HG03064 (cell line): ENCODE measurements at regions not wholly inside any gene's neighbourhood (a gene's known extent, or its start where the extent isn't known, plus 50 kb on each side); places are given as distances from the start of the nearest gene placed in this dataset.
A peak's percentile ranks its signal among the peaks of the same experiment; 100 is the strongest.
"Not testable (repeated sequence)": the region's sequence is repeated elsewhere in the genome, so short reads cannot be mapped to it uniquely, and the experiment has no call there.

Experiments
- ATAC-seq: cut with Tn5 transposase; IDR thresholded peaks from one replicate; pipeline ENCODE4 v1.9.1; 2021; ENCODE audit warnings: low read depth; ENCODE audit not compliant: unreplicated experiment

GRCh38 chr5:108536321-108536720 is 154.4 kb upstream of the FBXL17 start:
- ATAC-seq, result no peak

- not testable (repeated sequence) for ATAC-seq
Measured at GRCh38 chr5:108532129-108532445, 150.2 kb upstream of the FBXL17 start.

DNA sequence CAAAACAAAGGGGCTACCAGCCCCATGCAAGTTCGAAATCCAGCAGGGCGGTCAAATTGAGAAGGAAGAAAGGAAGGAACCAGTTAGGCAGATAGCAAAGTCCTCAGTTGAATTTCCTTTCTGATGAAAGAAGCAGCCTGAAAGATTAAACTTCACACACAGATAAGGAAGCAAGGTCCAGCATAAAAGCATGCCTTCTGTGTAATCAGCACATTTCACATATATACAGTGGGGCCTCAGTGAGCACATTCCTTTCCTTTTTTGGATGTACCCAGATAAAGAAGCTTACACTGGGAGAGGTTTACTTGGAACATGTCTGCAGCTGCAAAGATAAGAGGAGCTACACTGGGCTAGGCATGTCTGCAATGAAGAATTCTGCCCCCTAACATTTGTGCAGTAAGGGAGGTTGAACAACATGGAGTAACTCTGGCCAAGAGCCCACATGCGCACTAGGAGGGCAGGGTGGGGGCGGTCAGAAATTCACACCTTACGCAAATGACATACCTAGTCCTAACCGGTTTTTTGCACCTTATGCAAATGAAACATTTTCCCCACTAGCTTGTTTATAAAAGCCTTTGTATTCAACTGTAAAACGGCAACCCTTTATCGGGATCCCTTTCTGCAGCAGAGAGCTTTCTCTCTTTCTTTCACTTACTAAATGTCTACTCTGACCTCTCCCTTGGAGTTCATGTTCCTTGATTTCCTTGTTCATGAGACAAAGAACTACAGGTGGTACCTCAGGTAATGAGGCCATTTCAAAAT is 149.7 kb upstream of the FBXL17 start:
- no peak for ATAC-seq

GRCh38 chr5:108530706-108531105 is 148.8 kb upstream of the FBXL17 start:
- ATAC-seq, result no peak

GRCh38 chr5:108529381-108529780 is 147.5 kb upstream of the FBXL17 start:
- ATAC-seq, result no peak

- ATAC-seq, result no peak
Measured at GRCh38 chr5:108528655-108529054, 146.8 kb upstream of the FBXL17 start.

- ATAC-seq, result no peak
Measured at GRCh38 chr5:108524564-108524963, 142.7 kb upstream of the FBXL17 start.

DNA sequence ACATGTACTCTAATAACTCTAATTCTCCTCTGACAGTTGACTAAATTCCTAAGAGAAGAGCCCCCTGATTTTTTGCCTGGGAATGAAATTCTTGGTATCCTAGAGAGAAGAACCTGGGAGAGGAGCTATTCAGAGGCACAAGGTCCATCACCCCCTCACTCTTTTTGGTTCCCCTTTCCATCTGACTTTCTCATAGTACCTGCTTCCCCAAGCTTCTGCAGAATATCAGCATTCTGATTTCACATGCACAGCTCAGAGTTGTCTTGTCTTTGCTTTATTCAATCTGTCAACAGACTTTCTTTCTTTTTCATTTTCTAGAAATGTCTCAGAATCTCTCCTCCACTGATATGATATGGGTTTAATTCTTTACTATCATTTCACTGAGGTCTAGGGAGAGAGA is 141.5 kb upstream of the FBXL17 start:
- no peak for ATAC-seq

GRCh38 chr5:108521841-108522506 is 140.1 kb upstream of the FBXL17 start:
- peak; percentile 59 for ATAC-seq

DNA sequence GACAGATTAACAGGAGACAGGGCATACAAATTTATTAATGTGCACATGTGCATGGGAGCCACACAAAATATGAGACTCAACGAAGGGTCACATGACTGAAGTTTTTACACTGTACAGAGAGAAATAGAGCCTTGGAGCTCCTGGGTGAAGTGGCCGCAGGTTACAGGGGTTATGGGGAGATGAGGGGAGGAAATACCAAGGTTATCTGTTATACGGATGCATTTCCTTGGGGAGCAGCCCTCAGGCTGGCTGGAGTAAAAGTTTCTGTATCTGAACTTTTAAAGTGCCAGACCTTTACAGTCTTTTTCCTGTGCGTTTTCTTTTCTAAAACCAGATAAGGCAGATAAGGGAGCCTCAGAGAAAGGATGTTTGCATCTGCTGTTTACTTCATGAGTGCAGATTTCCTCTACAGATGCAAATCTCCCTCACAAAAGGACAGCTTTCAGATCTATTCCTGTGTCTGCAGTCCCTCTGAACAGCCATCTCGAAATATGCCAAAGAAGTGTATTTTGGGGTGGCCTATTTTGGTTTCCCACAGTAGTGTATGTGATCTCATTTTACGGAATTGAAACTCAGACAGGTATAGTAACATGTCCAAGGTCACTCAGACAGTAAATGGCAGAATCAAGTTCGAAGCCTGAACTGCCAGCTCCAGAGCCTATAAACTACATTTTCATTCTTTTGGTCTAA is 139.3 kb upstream of the FBXL17 start:
- peak; percentile 95 for ATAC-seq

- ATAC-seq, result no peak
Measured at GRCh38 chr5:108516785-108517184, 134.9 kb upstream of the FBXL17 start.

- no peak for ATAC-seq
Measured at GRCh38 chr5:108515517-108516105, 133.7 kb upstream of the FBXL17 start.

DNA sequence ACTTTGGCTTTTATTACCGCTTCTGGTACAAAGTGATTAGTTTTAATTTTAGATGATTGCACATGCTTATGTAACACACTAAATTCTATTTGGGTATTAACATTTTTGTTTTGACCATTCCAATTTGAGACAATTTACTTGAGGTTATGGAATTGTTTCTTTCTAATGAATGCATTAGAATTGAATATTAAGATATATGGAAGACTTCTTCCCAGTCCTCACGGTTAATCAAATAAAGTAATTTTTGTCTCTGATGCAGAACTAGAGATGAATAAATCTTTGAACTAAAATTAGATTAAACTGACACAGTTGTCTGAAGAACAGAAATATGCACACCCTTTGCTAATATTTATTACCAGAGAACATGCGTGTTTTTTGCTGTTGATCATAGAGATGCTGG is 127.1 kb upstream of the FBXL17 start:
- no peak for ATAC-seq

- no peak for ATAC-seq
Measured at GRCh38 chr5:108507631-108508030, 125.7 kb upstream of the FBXL17 start.

GRCh38 chr5:108505608-108506007 is 123.7 kb upstream of the FBXL17 start:
- no peak for ATAC-seq

- no peak for ATAC-seq
Measured at GRCh38 chr5:108504974-108505373, 123.1 kb upstream of the FBXL17 start.

GRCh38 chr5:108503986-108504385 is 122.1 kb upstream of the FBXL17 start:
- ATAC-seq, result no peak

DNA sequence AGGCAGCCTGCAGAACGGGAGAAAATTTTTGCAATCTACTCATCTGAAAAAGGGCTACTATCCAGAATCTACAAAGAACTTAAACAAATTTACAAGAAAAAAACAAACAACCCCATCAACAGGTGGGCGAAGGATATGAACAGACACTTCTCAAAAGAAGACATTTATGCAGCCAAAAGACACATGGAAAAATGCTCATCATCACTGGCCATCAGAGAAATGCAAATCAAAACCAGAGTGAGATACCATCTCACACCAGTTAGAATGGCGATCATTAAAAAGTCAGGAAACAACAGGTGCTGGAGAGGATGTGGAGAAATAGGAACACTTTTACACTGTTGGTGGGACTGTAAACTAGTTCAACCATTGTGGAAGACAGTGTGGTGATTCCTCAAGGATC is 113.7 kb upstream of the FBXL17 start:
- ATAC-seq, result not testable (repeated sequence)

- no peak for ATAC-seq
Measured at GRCh38 chr5:108487951-108488350, 106.1 kb upstream of the FBXL17 start.

DNA sequence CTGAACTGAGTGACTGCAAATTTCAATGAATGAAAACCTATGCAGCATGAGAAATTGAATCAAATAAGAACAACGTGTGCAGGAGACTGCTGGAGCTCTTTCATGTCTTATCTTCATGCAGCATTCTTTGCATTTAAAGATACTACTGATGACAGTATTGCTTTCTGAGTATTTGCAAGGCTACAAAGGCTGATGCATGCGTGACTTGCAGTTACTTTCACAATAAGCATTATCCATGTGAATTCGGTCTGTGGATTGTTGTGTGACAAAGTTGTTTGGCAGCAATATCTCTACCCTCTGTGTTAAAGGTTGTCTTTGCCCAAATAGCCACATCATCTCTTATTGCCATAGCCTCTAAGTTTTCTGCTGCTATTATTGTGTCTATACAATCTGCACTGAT is 102.1 kb upstream of the FBXL17 start:
- ATAC-seq, result no peak

- ATAC-seq, result no peak
Measured at GRCh38 chr5:108481355-108481931, 99.5 kb upstream of the FBXL17 start.
